Smooth muscle cell (in vitro differentiated cells): ENCODE measurements at regions not wholly inside any gene's neighbourhood (a gene's known extent, or its start where the extent isn't known, plus 50 kb on each side); places are given as distances from the start of the nearest gene placed in this dataset.

ENCODE experiments used
- DNase-seq: peaks from one replicate; lab custom pipeline; 2025; ENCODE audit not compliant: unreplicated experiment; lab: John Stamatoyannopoulos, UW
- H2AFZ ChIP-seq: fragments of 200-600 bp; sonication (generic); 2 replicates; pipeline ENCODE4 v1.6.0; 2016; ENCODE audit warnings: antibody characterized with exemption, low read depth, mild to moderate bottlenecking
- H3F3A ChIP-seq: fragments of 200-600 bp; sonication (generic); 2 replicates; pipeline ENCODE4 v1.6.0; 2017; ENCODE audit warnings: antibody characterized with exemption, low read depth
- H3K27ac ChIP-seq: fragments of 200-600 bp; sonication (generic); 2 replicates; pipeline ENCODE4 v1.5.1; 2016; ENCODE audit warnings: low read depth, mild to moderate bottlenecking
- H3K27me3 ChIP-seq: fragments of 200-600 bp; sonication (generic); 2 replicates; pipeline ENCODE4 v1.6.1; 2016; ENCODE audit warnings: low read depth, mild to moderate bottlenecking
- H3K36me3 ChIP-seq: fragments of 200-600 bp; sonication (generic); 2 replicates; pipeline ENCODE4 v1.5.1; 2016; ENCODE audit warnings: low read depth
- H3K4me1 ChIP-seq: fragments of 200-600 bp; sonication (generic); 2 replicates; pipeline ENCODE4 v1.5.1; 2016; ENCODE audit warnings: low read depth
- H3K4me2 ChIP-seq: fragments of 200-600 bp; sonication (generic); 2 replicates; pipeline ENCODE4 v1.6.0; 2016; ENCODE audit warnings: mild to moderate bottlenecking
- H3K4me3 ChIP-seq: fragments of 200-600 bp; sonication (generic); 2 replicates; pipeline ENCODE4 v1.5.1; 2016; ENCODE audit warnings: mild to moderate bottlenecking
- H3K79me2 ChIP-seq: fragments of 200-600 bp; sonication (generic); 2 replicates; pipeline ENCODE4 v1.6.0; 2016; ENCODE audit warnings: low read depth, mild to moderate bottlenecking
- H3K9ac ChIP-seq: fragments of 200-600 bp; sonication (generic); 2 replicates; pipeline ENCODE4 v1.6.0; 2016; ENCODE audit warnings: low read depth
- H3K9me3 ChIP-seq: fragments of 200-600 bp; sonication (generic); replicated peaks from 2 replicates; pipeline ENCODE4 v1.5.1; 2016; ENCODE audit warnings: low read depth
- H4K20me1 ChIP-seq: fragments of 200-600 bp; sonication (generic); 2 replicates; pipeline ENCODE4 v1.6.0; 2016; ENCODE audit warnings: low read depth
- CTCF ChIP-seq: fragments of 200-600 bp; sonication (generic); IDR thresholded peaks from 2 replicates; pipeline ENCODE4 v1.5.1; 2017; ENCODE audit warnings: borderline replicate concordance, mild to moderate bottlenecking, antibody characterized with exemption; ENCODE audit not compliant: insufficient read depth, poor library complexity, severe bottlenecking
- WGBS: methylation state at CpG from one replicate; pipeline ENCODE4 v1.1.7; 2016; ENCODE audit warnings: low lambda C conversion rate; 5-methylcytosine and 5-hydroxymethylcytosine counted together

- H3K27me3 ChIP-seq = no peaks in the 10 kb centered on the region
- no peak overlapping the region for H3K27ac ChIP-seq
- no peaks in the 10 kb centered on the region for H3F3A ChIP-seq
- H2AFZ ChIP-seq = no peak overlapping the region
- 33% methylated on average over 3 of the region's 3 CpGs for WGBS
- peaks cover 5% of the 10 kb centered on the region for H3K4me1 ChIP-seq
- H3K9ac ChIP-seq = no peak overlapping the region
- H3K79me2 ChIP-seq = no peaks in the 10 kb centered on the region
- no peak overlapping the region for H3K4me3 ChIP-seq
- no peak for DNase-seq
- no peaks in the 10 kb centered on the region for H4K20me1 ChIP-seq
- no peak for TF ChIP-seq CTCF
- no peaks in the 10 kb centered on the region for H3K36me3 ChIP-seq
- no peaks in the 10 kb centered on the region for H3K9me3 ChIP-seq
- H3K4me2 ChIP-seq = no peak overlapping the region
Observed at GRCh38 chr9:22815246-22815645, 368.6 kb downstream of the DMRTA1 start.

- H4K20me1 ChIP-seq = no peaks in the 10 kb centered on the region
- TF ChIP-seq CTCF = no peak
- peak overlapping the region; percentile 53 for H3K4me2 ChIP-seq
- H3K9me3 ChIP-seq = no peaks in the 10 kb centered on the region
- H3K79me2 ChIP-seq = no peaks in the 10 kb centered on the region
- H3K27me3 ChIP-seq = no peaks in the 10 kb centered on the region
- H3K27ac ChIP-seq = peak overlapping the region; percentile 83
- DNase-seq = no peak
- peaks cover 5% of the 10 kb centered on the region for H3K4me1 ChIP-seq
- H2AFZ ChIP-seq = no peak overlapping the region
- peak overlapping the region; percentile 48 for H3K9ac ChIP-seq
- no peaks in the 10 kb centered on the region for H3F3A ChIP-seq
- no peaks in the 10 kb centered on the region for H3K36me3 ChIP-seq
- H3K4me3 ChIP-seq = no peak overlapping the region
Observed at GRCh38 chr9:22817181-22817580, 370.6 kb downstream of the DMRTA1 start.

- H3K9me3 ChIP-seq = no peaks in the 10 kb centered on the region
- H3K27ac ChIP-seq = no peak overlapping the region
- no peak overlapping the region for H3K4me2 ChIP-seq
- H3K27me3 ChIP-seq = no peaks in the 10 kb centered on the region
- no peaks in the 10 kb centered on the region for H3F3A ChIP-seq
- H3K4me3 ChIP-seq = no peak overlapping the region
- WGBS = 87% methylated on average over 1 of the region's 1 CpG
- H4K20me1 ChIP-seq = no peaks in the 10 kb centered on the region
- no peaks in the 10 kb centered on the region for H3K36me3 ChIP-seq
- no peak for TF ChIP-seq CTCF
- DNase-seq = no peak
- no peak overlapping the region for H2AFZ ChIP-seq
- no peaks in the 10 kb centered on the region for H3K79me2 ChIP-seq
- H3K9ac ChIP-seq = no peak overlapping the region
- no peaks in the 10 kb centered on the region for H3K4me1 ChIP-seq
Observed at GRCh38 chr9:22829236-22829635, 382.6 kb downstream of the DMRTA1 start.

- Histone ChIP-seq H3K9ac (no peak overlapping the region), H3K4me2 (no peak overlapping the region), H2AFZ (no peak overlapping the region), H3K4me3 (no peak overlapping the region), H4K20me1 (no peaks in the 10 kb centered on the region), H3K79me2 (no peaks in the 10 kb centered on the region), H3K27me3 (no peaks in the 10 kb centered on the region), H3K9me3 (no peaks in the 10 kb centered on the region), H3F3A (no peaks in the 10 kb centered on the region), H3K36me3 (no peaks in the 10 kb centered on the region), H3K4me1 (no peaks in the 10 kb centered on the region), H3K27ac (no peak overlapping the region)
- TF ChIP-seq CTCF = no peak
- no peak for DNase-seq
- 78% methylated on average over 3 of the region's 3 CpGs for WGBS
Observed at GRCh38 chr9:22838266-22838665, 391.6 kb downstream of the DMRTA1 start.
